Urinary bladder (tissue), 3 donors: ENCODE measurements at regions not wholly inside any gene's neighbourhood (a gene's known extent, or its start where the extent isn't known, plus 50 kb on each side); places are given as distances from the start of the nearest gene placed in this dataset.
A peak's percentile ranks its signal among the peaks of the same experiment; 100 is the strongest.

Experiments used
- DNase-seq: peaks from one replicate; pipeline ENCODE4 v3.0.0-alpha.2; 2015; ENCODE audit errors: extremely low spot score
- H3K27ac ChIP-seq: one replicate; pipeline ENCODE4 v1.5.1; 2013; ENCODE audit warnings: low read depth, mild to moderate bottlenecking, moderate library complexity
- H3K36me3 ChIP-seq: one replicate; pipeline ENCODE4 v1.6.1; 2013; ENCODE audit warnings: mild to moderate bottlenecking, moderate library complexity; ENCODE audit not compliant: insufficient read depth
- H3K4me1 ChIP-seq: one replicate; pipeline ENCODE4 v1.6.1; 2013; ENCODE audit warnings: mild to moderate bottlenecking, moderate library complexity; ENCODE audit not compliant: insufficient read depth
- H3K4me3 ChIP-seq: one replicate; pipeline ENCODE4 v1.5.1; 2013; ENCODE audit warnings: low read depth, low read length
- WGBS: extraction: QIAGEN DNeasy Blood & Tissue Kit; methylation state at CpG from one replicate; pipeline ENCODE4 v1.1.7; 2013; 5-methylcytosine and 5-hydroxymethylcytosine counted together
- donor health status: healthy with polysubstance abuse.
- donor health status: healthy.

- no peak for DNase-seq
- no peaks in the 10 kb centered on the region for H3K4me1 ChIP-seq
- H3K36me3 ChIP-seq, result no peaks in the 10 kb centered on the region
- no peak overlapping the region for H3K4me3 ChIP-seq
- no peak overlapping the region for H3K27ac ChIP-seq
- 78% methylated on average over 8 of the region's 8 CpGs for WGBS
Observed at GRCh38 chr9:94159069-94159939, 75.0 kb downstream of the PTPDC1 start.

DNA sequence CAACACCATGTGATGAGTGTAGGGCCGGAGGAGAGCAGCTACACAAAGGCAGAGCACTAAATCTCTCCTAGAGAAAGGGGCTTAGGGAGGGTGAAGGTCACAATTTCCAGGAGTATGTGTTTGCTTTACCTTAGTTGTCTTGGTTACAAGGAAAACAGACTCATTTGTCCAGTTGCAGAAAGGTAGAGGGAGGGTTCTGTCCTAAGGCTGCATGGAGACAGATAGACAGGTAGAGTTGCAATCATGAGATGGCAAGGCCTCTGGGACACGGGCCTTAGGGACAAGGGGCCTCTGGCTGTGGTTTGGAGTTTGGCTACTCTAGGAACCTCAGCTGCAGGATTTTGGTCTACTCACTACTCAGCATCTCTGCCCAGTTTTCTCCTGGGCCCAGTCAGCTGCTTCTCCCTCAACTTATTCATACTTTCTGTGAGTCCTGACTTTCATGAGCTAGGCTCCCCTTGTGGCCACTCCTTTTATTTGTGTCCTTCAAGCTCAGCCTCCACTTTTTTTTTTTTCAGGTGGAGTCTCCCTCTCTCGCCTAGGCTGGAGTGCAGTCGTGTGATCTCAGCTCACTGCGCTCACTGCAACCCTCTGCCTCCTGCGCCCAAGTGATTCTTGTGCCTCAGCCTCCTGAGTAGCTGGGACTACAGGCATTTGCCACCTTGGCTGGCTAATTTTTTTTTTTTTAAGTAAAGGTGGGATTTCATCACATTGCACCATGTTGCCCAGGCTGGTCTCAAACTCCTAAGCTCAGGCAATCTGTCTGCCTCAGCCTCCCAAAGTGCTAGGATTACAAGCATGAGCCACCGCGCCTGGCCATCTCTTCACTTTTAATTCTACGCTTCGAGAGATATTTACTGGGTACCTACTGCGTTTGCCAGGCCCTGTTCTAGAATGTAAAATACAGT is 76.6 kb downstream of the PTPDC1 start:
- Histone ChIP-seq H3K27ac (no peak overlapping the region), H3K36me3 (no peaks in the 10 kb centered on the region), H3K4me3 (no peak overlapping the region), H3K4me1 (peaks cover 3% of the 10 kb centered on the region)
- DNase-seq, result no peak
- WGBS, result 95% methylated on average over 11 of the region's 11 CpGs

DNA sequence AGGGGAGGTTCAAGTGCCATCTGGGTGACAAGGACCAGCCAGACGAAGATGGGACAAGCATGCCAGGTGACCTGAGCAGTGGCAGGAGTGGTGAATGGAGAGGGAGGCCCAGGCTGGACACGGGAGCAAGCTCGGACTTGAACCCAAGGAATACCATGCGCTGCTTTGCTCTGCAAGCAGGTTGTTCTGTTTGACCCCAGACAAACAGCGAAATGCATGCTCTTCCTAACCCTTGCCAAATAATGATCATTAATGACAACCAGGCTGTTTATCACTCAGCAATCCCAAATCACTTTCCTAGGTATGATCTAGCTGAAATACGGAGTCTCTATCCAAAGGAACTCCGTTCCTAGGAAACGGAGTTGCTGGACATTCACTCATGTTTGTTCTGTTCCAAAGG is 77.4 kb downstream of the PTPDC1 start:
- no peak for DNase-seq
- Histone ChIP-seq H3K27ac (no peak overlapping the region), H3K4me3 (no peak overlapping the region), H3K36me3 (no peaks in the 10 kb centered on the region), H3K4me1 (peaks cover 3% of the 10 kb centered on the region)
- WGBS, result 92% methylated on average over 8 of the region's 8 CpGs

GRCh38 chr9:94164806-94165549 is 80.7 kb downstream of the PTPDC1 start:
- Histone ChIP-seq H3K4me3 (no peak overlapping the region), H3K36me3 (no peaks in the 10 kb centered on the region), H3K4me1 (peaks cover 3% of the 10 kb centered on the region), H3K27ac (no peak overlapping the region)
- WGBS, result 50% methylated on average over 5 of the region's 5 CpGs
- no peak for DNase-seq

DNA sequence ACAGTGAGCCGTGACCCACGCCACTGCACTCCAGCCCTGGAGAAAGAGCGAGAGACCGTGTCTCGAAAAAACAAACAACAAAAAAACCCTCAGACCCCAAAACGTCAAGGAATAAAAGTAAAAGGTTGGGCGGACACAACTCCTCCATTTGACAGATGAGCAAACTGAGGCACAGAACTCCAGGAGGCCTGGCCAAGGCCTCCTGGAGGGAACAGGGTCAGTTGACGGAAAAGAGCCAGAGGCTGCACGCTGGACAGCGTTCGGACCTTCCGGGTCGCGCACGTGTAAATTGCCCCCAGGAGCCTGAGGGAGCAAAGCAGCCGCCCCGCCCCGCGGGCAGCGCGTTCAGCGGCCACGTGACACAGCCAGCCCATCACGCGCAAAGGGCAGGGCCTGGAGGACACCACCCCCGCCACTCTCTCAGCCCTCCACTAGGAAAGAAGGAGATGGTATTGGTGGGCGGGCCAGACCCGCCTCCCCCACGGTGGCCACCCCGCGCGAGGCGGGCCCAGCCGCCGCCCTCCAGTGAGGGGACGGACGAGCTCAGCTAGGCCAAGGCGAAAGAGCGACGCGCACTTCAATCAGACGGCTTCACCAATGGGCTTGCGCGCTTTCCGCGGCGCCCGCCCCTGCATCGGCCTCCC is 81.5 kb downstream of the PTPDC1 start:
- WGBS, result 7% methylated on average over 49 of the region's 49 CpGs
- H3K4me3 ChIP-seq, result peak overlapping the region; percentile 97
- peaks cover 3% of the 10 kb centered on the region for H3K4me1 ChIP-seq
- H3K36me3 ChIP-seq, result no peaks in the 10 kb centered on the region
- DNase-seq, result peak; percentile 89
- H3K27ac ChIP-seq, result peak overlapping the region; percentile 100

DNA sequence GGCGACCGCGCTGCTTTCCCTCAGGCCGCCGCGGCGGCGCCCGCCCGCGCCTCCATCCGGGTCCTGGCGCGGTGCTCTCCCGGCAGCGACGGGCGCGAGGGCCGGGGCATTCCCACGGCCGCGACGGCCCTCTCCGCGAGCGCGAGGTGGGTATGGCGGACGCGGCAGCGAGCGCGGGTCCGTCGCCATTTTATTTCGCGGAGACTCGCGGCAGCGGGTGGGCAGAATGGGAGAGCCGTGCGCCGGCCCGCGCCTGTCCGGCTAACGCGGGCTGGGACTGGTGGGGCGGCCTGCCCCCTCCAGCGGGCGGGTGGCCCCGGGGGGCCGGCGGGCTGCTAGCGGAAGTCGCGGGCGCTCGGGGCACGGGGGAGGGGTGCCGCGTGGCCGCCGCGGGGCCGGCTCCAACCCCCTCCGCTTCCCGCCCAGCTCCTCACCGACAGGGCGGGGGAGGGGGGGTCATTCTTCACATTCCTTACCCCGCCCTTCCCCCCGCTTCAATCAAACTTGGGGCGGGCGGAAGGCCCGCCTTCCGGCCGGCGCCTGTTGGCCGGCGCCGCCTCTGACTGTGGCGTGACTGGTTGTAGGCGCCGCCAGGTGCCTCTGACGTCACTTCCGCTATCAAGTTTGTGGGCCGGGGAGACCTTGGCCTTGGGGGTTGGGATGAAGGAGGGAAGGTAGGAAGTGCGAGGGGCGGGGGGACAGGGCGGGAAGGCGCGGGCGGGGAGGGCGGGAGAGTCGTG is 82.1 kb downstream of the PTPDC1 start:
- under 1% methylated on average over 96 of the region's 96 CpGs for whole genome bisulfite sequencing
- Histone ChIP-seq H3K4me3 (peak overlapping the region; percentile 97), H3K4me1 (peaks cover 3% of the 10 kb centered on the region), H3K36me3 (no peaks in the 10 kb centered on the region), H3K27ac (peak overlapping the region; percentile 100)
- peak; percentile 94 for DNase-seq

DNA sequence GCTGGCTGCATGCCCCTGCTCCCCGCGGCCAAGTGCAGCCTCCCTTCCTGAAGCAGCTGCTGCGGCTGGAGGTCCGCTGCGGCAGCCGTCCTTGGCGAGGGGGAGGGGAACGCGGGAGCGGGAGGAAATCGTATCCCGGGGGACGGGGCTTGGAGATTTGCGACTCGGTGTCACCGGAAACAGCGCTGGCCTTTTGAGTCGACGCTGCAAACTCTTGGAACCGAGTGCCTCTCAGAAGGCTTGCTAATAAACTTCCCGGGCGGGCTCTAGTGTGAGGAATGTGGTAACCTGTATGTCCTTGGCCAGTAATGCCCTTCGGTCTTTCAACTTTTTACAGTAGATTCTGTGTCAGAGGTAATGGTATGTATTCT is 82.7 kb downstream of the PTPDC1 start:
- H3K27ac ChIP-seq, result peak overlapping the region; percentile 100
- peaks cover 3% of the 10 kb centered on the region for H3K4me1 ChIP-seq
- DNase-seq, result peak; percentile 33
- peak overlapping the region; percentile 97 for H3K4me3 ChIP-seq
- no peaks in the 10 kb centered on the region for H3K36me3 ChIP-seq
- under 1% methylated on average over 23 of the region's 23 CpGs for WGBS

GRCh38 chr9:94167376-94167890 is 83.2 kb downstream of the PTPDC1 start:
- peaks cover 3% of the 10 kb centered on the region for H3K4me1 ChIP-seq

DNA sequence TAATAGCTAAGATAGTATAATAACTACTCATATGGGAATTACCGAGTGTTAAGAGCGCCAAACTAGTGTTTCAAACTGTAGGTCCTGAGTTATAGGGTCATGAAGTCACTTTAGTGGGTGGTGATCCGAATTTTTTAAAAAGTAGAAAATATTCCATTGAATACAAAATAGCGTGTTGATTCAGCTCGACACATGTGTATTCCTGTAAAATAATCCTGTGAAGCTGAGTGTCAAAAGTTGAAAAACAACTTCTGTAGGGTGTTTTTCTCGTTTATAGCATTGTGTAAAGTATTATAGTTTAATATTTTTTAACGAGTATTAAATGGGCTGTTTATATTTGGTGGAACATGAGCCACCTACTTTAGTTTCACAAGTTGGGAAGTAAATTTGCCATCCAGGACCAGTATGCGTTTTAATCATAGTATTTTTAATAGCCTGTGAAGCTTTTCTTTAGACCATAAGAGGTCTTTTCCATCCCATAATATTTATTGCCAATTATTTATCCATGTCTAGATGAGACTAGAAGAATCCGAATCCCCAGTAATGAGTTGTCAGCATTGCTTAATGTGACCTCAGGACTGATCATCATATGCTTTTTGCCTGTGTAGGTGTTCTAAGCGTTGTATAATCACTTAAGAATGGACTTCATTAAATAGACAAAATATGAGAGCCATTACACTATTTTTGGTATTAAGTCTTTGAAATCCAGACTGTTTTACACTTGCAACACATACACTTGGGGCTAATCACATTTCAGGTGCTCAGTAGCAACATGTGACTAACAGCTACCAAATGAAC is 84.1 kb downstream of the PTPDC1 start:
- H3K36me3 ChIP-seq, result no peaks in the 10 kb centered on the region
- no peak for DNase-seq
- peak overlapping the region; percentile 32 for H3K27ac ChIP-seq
- WGBS, result 16% methylated on average over 10 of the region's 10 CpGs
- no peak overlapping the region for H3K4me3 ChIP-seq
- H3K4me1 ChIP-seq, result peaks cover 3% of the 10 kb centered on the region

More at GRCh38 chr9:94167376-94167890, 83.2 kb downstream of the PTPDC1 start:
- H3K36me3 ChIP-seq, result no peaks in the 10 kb centered on the region
- peak overlapping the region; percentile 97 for H3K4me3 ChIP-seq
- DNase-seq, result no peak
- WGBS, result 2% methylated on average over 5 of the region's 5 CpGs
- H3K27ac ChIP-seq, result peak overlapping the region; percentile 100

- H3K36me3 ChIP-seq, result no peaks in the 10 kb centered on the region
- H3K4me3 ChIP-seq, result no peak overlapping the region
- H3K4me1 ChIP-seq, result peaks cover 6% of the 10 kb centered on the region
- no peak for DNase-seq
- H3K27ac ChIP-seq, result no peak overlapping the region
Observed at GRCh38 chr9:94169968-94170367, 85.7 kb downstream of the PTPDC1 start.

DNA sequence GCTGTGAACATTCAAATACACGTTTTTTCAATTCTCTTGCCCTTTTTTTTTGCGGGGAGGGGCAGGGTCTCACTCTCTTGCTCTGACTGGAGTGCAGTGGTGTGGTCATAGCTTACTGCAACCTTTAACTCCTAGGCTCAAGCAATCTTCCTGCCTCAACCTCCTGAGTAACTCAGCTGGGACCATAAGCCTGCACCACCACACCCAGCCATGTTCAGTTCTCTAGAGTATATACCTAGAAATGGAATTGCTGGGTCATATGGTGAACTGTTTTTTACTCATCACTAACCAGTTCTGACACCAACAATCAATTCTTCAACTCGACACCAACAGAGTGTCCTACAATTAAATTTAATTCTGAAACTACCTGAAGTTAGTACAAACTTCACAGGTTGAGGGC is 85.5 kb upstream of the ZNF169 start:
- H3K27ac ChIP-seq, result no peak overlapping the region
- no peaks in the 10 kb centered on the region for H3K36me3 ChIP-seq
- WGBS, result 68% methylated on average over 3 of the region's 3 CpGs
- peaks cover 3% of the 10 kb centered on the region for H3K4me1 ChIP-seq
- DNase-seq, result no peak
- no peak overlapping the region for H3K4me3 ChIP-seq

- H3K4me1 ChIP-seq, result peaks cover 3% of the 10 kb centered on the region
- DNase-seq, result no peak
- no peak overlapping the region for H3K4me3 ChIP-seq
- 57% methylated on average over 1 of the region's 1 CpG for WGBS
- H3K27ac ChIP-seq, result no peak overlapping the region
- H3K36me3 ChIP-seq, result no peaks in the 10 kb centered on the region
Observed at GRCh38 chr9:94174164-94174563, 84.9 kb upstream of the ZNF169 start.
